ENCODE measurements at regions not wholly inside any gene's neighbourhood (a gene's known extent, or its start where the extent isn't known, plus 50 kb on each side); places are given as distances from the start of the nearest gene placed in this dataset.
"Not testable (repeated sequence)": the region's sequence is repeated elsewhere in the genome, so short reads cannot be mapped to it uniquely, and the experiment has no call there.

GRCh38 chr1:189237008-189237407 lies 1240.7 kb downstream of the BRINP3 start:
- Histone ChIP-seq H3K9me3 (ENCODE audit: control insufficient read depth, low read depth, low read length) (no peaks in the 10 kb centered on the region), H3K27ac (ENCODE audit: low read length) (no peak overlapping the region), H3K27me3 (ENCODE audit: control insufficient read depth, insufficient read depth, low read length) (no peaks in the 10 kb centered on the region), H3K36me3 (ENCODE audit: control insufficient read depth, insufficient read depth, low read length) (no peaks in the 10 kb centered on the region), H3K4me1 (ENCODE audit: control insufficient read depth, insufficient read depth, low read length) (no peaks in the 10 kb centered on the region), H3K4me3 (ENCODE audit: low read length) (no peak overlapping the region)
- WGBS (ENCODE audit: insufficient coverage, low lambda C conversion rate) = 79% methylated on average over 2 of the region's 3 CpGs
- no peak for DNase-seq

- H3K27ac ChIP-seq (ENCODE audit: low read length) = no peak overlapping the region
- WGBS (ENCODE audit: insufficient coverage, low lambda C conversion rate) = no CpG with 5 or more reads among the region's 18 CpGs
- H3K4me1 ChIP-seq (ENCODE audit: control insufficient read depth, insufficient read depth, low read length) = no peaks in the 10 kb centered on the region
- H3K4me3 ChIP-seq (ENCODE audit: low read length) = no peak overlapping the region
- H3K36me3 ChIP-seq (ENCODE audit: control insufficient read depth, insufficient read depth, low read length) = no peaks in the 10 kb centered on the region
- no peaks in the 10 kb centered on the region for H3K27me3 ChIP-seq (ENCODE audit: control insufficient read depth, insufficient read depth, low read length)
- no peak for DNase-seq
- H3K9me3 ChIP-seq (ENCODE audit: control insufficient read depth, low read depth, low read length) = no peaks in the 10 kb centered on the region
These were observed 1223.9 kb downstream of the BRINP3 start for GRCh38 chr1:189253601-189254350.

GRCh38 chr1:189261128-189261527 lies 1216.5 kb downstream of the BRINP3 start:
- not testable (repeated sequence) for H3K27ac ChIP-seq (ENCODE audit: low read length); H3K4me1 ChIP-seq (ENCODE audit: control insufficient read depth, insufficient read depth, low read length); H3K9me3 ChIP-seq (ENCODE audit: control insufficient read depth, low read depth, low read length); H3K27me3 ChIP-seq (ENCODE audit: control insufficient read depth, insufficient read depth, low read length); H3K36me3 ChIP-seq (ENCODE audit: control insufficient read depth, insufficient read depth, low read length); DNase-seq; H3K4me3 ChIP-seq (ENCODE audit: low read length)
- WGBS (ENCODE audit: insufficient coverage, low lambda C conversion rate) = no CpG with 5 or more reads among the region's 1 CpG

GRCh38 chr1:189269011-189269410 lies 1208.7 kb downstream of the BRINP3 start:
- 80% methylated on average over 1 of the region's 2 CpGs for WGBS (ENCODE audit: insufficient coverage, low lambda C conversion rate)
- no peaks in the 10 kb centered on the region for H3K4me1 ChIP-seq (ENCODE audit: control insufficient read depth, insufficient read depth, low read length)
- DNase-seq = no peak
- no peak overlapping the region for H3K27ac ChIP-seq (ENCODE audit: low read length)
- H3K27me3 ChIP-seq (ENCODE audit: control insufficient read depth, insufficient read depth, low read length) = no peaks in the 10 kb centered on the region
- H3K4me3 ChIP-seq (ENCODE audit: low read length) = no peak overlapping the region
- H3K9me3 ChIP-seq (ENCODE audit: control insufficient read depth, low read depth, low read length) = peaks cover 7% of the 10 kb centered on the region
- H3K36me3 ChIP-seq (ENCODE audit: control insufficient read depth, insufficient read depth, low read length) = no peaks in the 10 kb centered on the region

GRCh38 chr1:189274267-189274666 lies 1203.4 kb downstream of the BRINP3 start:
- DNase-seq = no peak
- Histone ChIP-seq H3K36me3 (ENCODE audit: control insufficient read depth, insufficient read depth, low read length) (no peaks in the 10 kb centered on the region), H3K27me3 (ENCODE audit: control insufficient read depth, insufficient read depth, low read length) (no peaks in the 10 kb centered on the region), H3K9me3 (ENCODE audit: control insufficient read depth, low read depth, low read length) (no peaks in the 10 kb centered on the region), H3K4me3 (ENCODE audit: low read length) (no peak overlapping the region), H3K4me1 (ENCODE audit: control insufficient read depth, insufficient read depth, low read length) (no peaks in the 10 kb centered on the region), H3K27ac (ENCODE audit: low read length) (no peak overlapping the region)
- no CpG with 5 or more reads among the region's 1 CpG for WGBS (ENCODE audit: insufficient coverage, low lambda C conversion rate)

- H3K4me3 ChIP-seq (ENCODE audit: low read length) = no peak overlapping the region
- no peaks in the 10 kb centered on the region for H3K36me3 ChIP-seq (ENCODE audit: control insufficient read depth, insufficient read depth, low read length)
- no peak overlapping the region for H3K27ac ChIP-seq (ENCODE audit: low read length)
- no peak for DNase-seq
- H3K9me3 ChIP-seq (ENCODE audit: control insufficient read depth, low read depth, low read length) = no peaks in the 10 kb centered on the region
- H3K27me3 ChIP-seq (ENCODE audit: control insufficient read depth, insufficient read depth, low read length) = no peaks in the 10 kb centered on the region
- H3K4me1 ChIP-seq (ENCODE audit: control insufficient read depth, insufficient read depth, low read length) = no peaks in the 10 kb centered on the region
- whole genome bisulfite sequencing (ENCODE audit: insufficient coverage, low lambda C conversion rate) = no CpG with 5 or more reads among the region's 1 CpG
These were observed 1201.9 kb downstream of the BRINP3 start for GRCh38 chr1:189275796-189276195.

GRCh38 chr1:189289346-189289745 lies 1188.3 kb downstream of the BRINP3 start:
- no peaks in the 10 kb centered on the region for H3K27me3 ChIP-seq (ENCODE audit: control insufficient read depth, insufficient read depth, low read length)
- H3K27ac ChIP-seq (ENCODE audit: low read length) = no peak overlapping the region
- H3K9me3 ChIP-seq (ENCODE audit: control insufficient read depth, low read depth, low read length) = no peaks in the 10 kb centered on the region
- H3K36me3 ChIP-seq (ENCODE audit: control insufficient read depth, insufficient read depth, low read length) = no peaks in the 10 kb centered on the region
- H3K4me3 ChIP-seq (ENCODE audit: low read length) = no peak overlapping the region
- DNase-seq = no peak
- WGBS (ENCODE audit: insufficient coverage, low lambda C conversion rate) = 86% methylated on average over 2 of the region's 3 CpGs
- H3K4me1 ChIP-seq (ENCODE audit: control insufficient read depth, insufficient read depth, low read length) = no peaks in the 10 kb centered on the region

GRCh38 chr1:189301235-189301634 lies 1176.4 kb downstream of the BRINP3 start:
- 57% methylated on average over 1 of the region's 4 CpGs for WGBS (ENCODE audit: insufficient coverage, low lambda C conversion rate)
- H3K9me3 ChIP-seq (ENCODE audit: control insufficient read depth, low read depth, low read length) = no peaks in the 10 kb centered on the region
- H3K4me1 ChIP-seq (ENCODE audit: control insufficient read depth, insufficient read depth, low read length) = no peaks in the 10 kb centered on the region
- H3K4me3 ChIP-seq (ENCODE audit: low read length) = no peak overlapping the region
- H3K27me3 ChIP-seq (ENCODE audit: control insufficient read depth, insufficient read depth, low read length) = no peaks in the 10 kb centered on the region
- no peaks in the 10 kb centered on the region for H3K36me3 ChIP-seq (ENCODE audit: control insufficient read depth, insufficient read depth, low read length)
- DNase-seq = peak; percentile 3 to 12
- no peak overlapping the region for H3K27ac ChIP-seq (ENCODE audit: low read length)

- no CpG with 5 or more reads among the region's 2 CpGs for WGBS (ENCODE audit: insufficient coverage, low lambda C conversion rate)
- Histone ChIP-seq H3K4me1 (ENCODE audit: control insufficient read depth, insufficient read depth, low read length) (no peaks in the 10 kb centered on the region), H3K9me3 (ENCODE audit: control insufficient read depth, low read depth, low read length) (no peaks in the 10 kb centered on the region), H3K36me3 (ENCODE audit: control insufficient read depth, insufficient read depth, low read length) (no peaks in the 10 kb centered on the region), H3K4me3 (ENCODE audit: low read length) (no peak overlapping the region), H3K27me3 (ENCODE audit: control insufficient read depth, insufficient read depth, low read length) (no peaks in the 10 kb centered on the region), H3K27ac (ENCODE audit: low read length) (no peak overlapping the region)
- DNase-seq = no peak
These were observed 1172.4 kb downstream of the BRINP3 start for GRCh38 chr1:189305279-189305678.

- Histone ChIP-seq H3K27me3 (ENCODE audit: control insufficient read depth, insufficient read depth, low read length) (no peaks in the 10 kb centered on the region), H3K4me1 (ENCODE audit: control insufficient read depth, insufficient read depth, low read length) (no peaks in the 10 kb centered on the region), H3K27ac (ENCODE audit: low read length) (no peak overlapping the region), H3K4me3 (ENCODE audit: low read length) (no peak overlapping the region), H3K9me3 (ENCODE audit: control insufficient read depth, low read depth, low read length) (no peaks in the 10 kb centered on the region), H3K36me3 (ENCODE audit: control insufficient read depth, insufficient read depth, low read length) (no peaks in the 10 kb centered on the region)
- no peak for DNase-seq
- WGBS (ENCODE audit: insufficient coverage, low lambda C conversion rate) = no CpG with 5 or more reads among the region's 2 CpGs
These were observed 1165.7 kb downstream of the BRINP3 start for GRCh38 chr1:189311915-189312314.

GRCh38 chr1:189312499-189312898 lies 1165.2 kb downstream of the BRINP3 start:
- Histone ChIP-seq H3K4me3 (ENCODE audit: low read length) (no peak overlapping the region), H3K4me1 (ENCODE audit: control insufficient read depth, insufficient read depth, low read length) (no peaks in the 10 kb centered on the region), H3K36me3 (ENCODE audit: control insufficient read depth, insufficient read depth, low read length) (no peaks in the 10 kb centered on the region), H3K27ac (ENCODE audit: low read length) (no peak overlapping the region), H3K27me3 (ENCODE audit: control insufficient read depth, insufficient read depth, low read length) (no peaks in the 10 kb centered on the region), H3K9me3 (ENCODE audit: control insufficient read depth, low read depth, low read length) (no peaks in the 10 kb centered on the region)
- no peak for DNase-seq
